HCT116 (cell line): ENCODE measurements at regions not wholly inside any gene's neighbourhood (a gene's known extent, or its start where the extent isn't known, plus 50 kb on each side); places are given as distances from the start of the nearest gene placed in this dataset.

Experiments used
- ATAC-seq: fragments of 200-7000 bp; cut with Tn5 transposase; 2 replicates; pipeline ENCODE4 v1.9.1; 2020; ENCODE audit warnings: mild to moderate bottlenecking, moderate library complexity
- BruUV-seq: library from RNA; stranded (reverse); fragments of 400-500 nt; replicated peaks from 2 replicates; lab custom pipeline; 2021; lab: Mats Ljungman, UMichigan
- CTCF ChIA-PET: fragments of 300-600 bp; sonication (Branson Sonifier 250); formaldehyde crosslinking; loops from one replicate; lab custom pipeline; 2021; ENCODE audit warnings: antibody characterized with exemption; lab: Charles Lee
- POLR2A ChIA-PET: fragments of 300-600, 350-600 bp; sonication (Branson Sonifier 250); formaldehyde crosslinking; loops from one replicate; lab custom pipeline; 2021; ENCODE audit warnings: antibody characterized with exemption; lab: Charles Lee
- RAD21 ChIA-PET, 2 experiments: fragments of 300-600 bp; sonication (Branson Sonifier 250); formaldehyde crosslinking; loops; one replicate each; lab custom pipeline; 2023; ENCODE audit warnings: low total read pairs in 2 of 2; ENCODE audit not compliant: uncharacterized antibody in 2 of 2, unreplicated experiment in 2 of 2, low non-redundant PET in 1 of 2; lab: Charles Lee
- DNase-seq: peaks from one replicate; pipeline ENCODE4 v3.0.0-alpha.2; 2010; ENCODE audit warnings: low read depth, low spot score
- H2AFZ ChIP-seq: fragments of 200-600 bp; shearing (Covaris generic), sonication (generic); 2 replicates; pipeline ENCODE4 v1.6.1; 2017; ENCODE audit warnings: low read depth, mixed run types, mixed read lengths, antibody characterized with exemption, low read length; ENCODE audit not compliant: poor library complexity, severe bottlenecking
- H3K27ac ChIP-seq: 2 replicates; pipeline ENCODE4 v1.5.1; 2012; ENCODE audit warnings: low read depth, low read length
- H3K27me3 ChIP-seq: fragments of 200-600 bp; sonication (generic); 2 replicates; pipeline ENCODE4 v1.6.1; 2016; ENCODE audit warnings: mixed run types, low read length, mixed read lengths; ENCODE audit not compliant: insufficient read depth
- H3K36me3 ChIP-seq, 2 experiments: fragments of 200-500 bp in 1 of 2; fragments of 200-600 bp in 1 of 2; sonication (Bioruptor generic) in 1 of 2; sonication (generic) in 1 of 2; 2 replicates each; pipeline versions ENCODE4 v1.5.1 to v1.6.1; 2014 to 2016; ENCODE audit warnings: low read length in 2 of 2, inconsistent platforms in 1 of 2, mixed read lengths in 1 of 2, mixed run types in 1 of 2; ENCODE audit not compliant: insufficient read depth in 2 of 2, control insufficient read depth in 1 of 2
- H3K4me1 ChIP-seq, 2 experiments: fragments of 200-600 bp in 1 of 2; sonication (generic) in 1 of 2; 2 replicates each; pipeline versions ENCODE4 v1.5.1 to v1.6.1; 2012 to 2017; ENCODE audit warnings: low read length in 2 of 2, inconsistent platforms in 1 of 2, mild to moderate bottlenecking in 1 of 2, mixed read lengths in 1 of 2, mixed run types in 1 of 2, moderate library complexity in 1 of 2; ENCODE audit not compliant: insufficient read depth in 2 of 2, control insufficient read depth in 1 of 2
- H3K4me2 ChIP-seq: fragments of 200-600 bp; sonication (generic); 2 replicates; pipeline ENCODE4 v1.6.1; 2017; ENCODE audit warnings: mixed run types, low read length, mixed read lengths
- H3K4me3 ChIP-seq, 2 experiments: fragments of 200-600 bp in 1 of 2; sonication (generic) in 1 of 2; replicated peaks in 1 of 2; 2 replicates each; pipeline ENCODE4 v1.5.1; 2011 to 2016; ENCODE audit warnings: low read length in 2 of 2, control low read depth in 1 of 2, low read depth in 1 of 2, mild to moderate bottlenecking in 1 of 2, mixed read lengths in 1 of 2, mixed run types in 1 of 2
- H3K79me2 ChIP-seq: fragments of 200-600 bp; sonication (generic); 2 replicates; pipeline ENCODE4 v1.6.1; 2017; ENCODE audit warnings: mild to moderate bottlenecking, mixed run types, low read length, moderate library complexity, mixed read lengths; ENCODE audit not compliant: insufficient read depth
- H3K9ac ChIP-seq: fragments of 200-600 bp; sonication (generic); 2 replicates; pipeline ENCODE4 v1.6.1; 2016; ENCODE audit warnings: low read length, mixed read lengths
- H3K9me2 ChIP-seq: fragments of 200-600 bp; sonication (generic), shearing (Covaris generic); 2 replicates; pipeline ENCODE4 v1.6.1; 2017; ENCODE audit warnings: mixed run types, mild to moderate bottlenecking, moderate library complexity; ENCODE audit not compliant: insufficient read depth
- H3K9me3 ChIP-seq, 2 experiments: fragments of 200-500 bp in 1 of 2; fragments of 200-600 bp in 1 of 2; sonication (Bioruptor generic) in 1 of 2; sonication (generic) in 1 of 2; 2 replicates each; pipeline ENCODE4 v1.6.1; 2014 to 2017; ENCODE audit warnings: low read length in 2 of 2, mixed read lengths in 2 of 2, inconsistent platforms in 1 of 2, low read depth in 1 of 2, mild to moderate bottlenecking in 1 of 2, mixed run types in 1 of 2, moderate library complexity in 1 of 2; ENCODE audit not compliant: control insufficient read depth in 1 of 2, insufficient read depth in 1 of 2
- H4K20me1 ChIP-seq: fragments of 200-600 bp; sonication (generic), shearing (Covaris generic); 2 replicates; pipeline ENCODE4 v1.6.1; 2017; ENCODE audit warnings: mixed run types, mild to moderate bottlenecking, moderate library complexity; ENCODE audit not compliant: insufficient read depth
- ELF1 ChIP-seq: IDR thresholded peaks from 2 replicates; pipeline ENCODE4 v1.6.1; 2012; ENCODE audit warnings: low read depth, borderline replicate concordance
- EZH2phosphoT487 ChIP-seq: fragments of 200-600 bp; IDR thresholded peaks from 2 replicates; pipeline ENCODE4 v1.6.1; 2018; ENCODE audit warnings: antibody characterized with exemption, borderline replicate concordance
- FOSL1 ChIP-seq: IDR thresholded peaks from 2 replicates; pipeline ENCODE4 v1.6.1; 2012; ENCODE audit warnings: low read depth
- POLR2A ChIP-seq: IDR thresholded peaks from 2 replicates; pipeline ENCODE4 v1.7.0; 2011; ENCODE audit warnings: borderline replicate concordance; ENCODE audit not compliant: insufficient read depth, insufficient read length; ENCODE audit errors: extremely low read depth
- ZBTB33 ChIP-seq: IDR thresholded peaks from 2 replicates; pipeline ENCODE4 v1.6.1; 2011; ENCODE audit warnings: mild to moderate bottlenecking, low read length, moderate library complexity; ENCODE audit not compliant: insufficient replicate concordance; ENCODE audit errors: extremely low read depth
- intact Hi-C: fragments of 100-400 bp; cut with micrococcal nuclease; formaldehyde crosslinking; loops from 2 replicates; pipeline ENCODE4 v1.10.0; 2022
- TF ChIP-seq, protein P1 (sequence below): IDR thresholded peaks from 2 replicates; pipeline ENCODE4 v1.6.1; 2012
- TF ChIP-seq, protein P2 (sequence below), 3 experiments: fragments of 200-600 bp in 1 of 3; sonication (generic) in 1 of 3; IDR thresholded peaks in 2 of 3; conservative IDR thresholded peaks in 1 of 3; 2 replicates each; pipeline ENCODE4 v1.5.1; 2012 to 2017; ENCODE audit warnings: low read depth in 2 of 3, low read length in 2 of 3, antibody characterized with exemption in 1 of 3, borderline replicate concordance in 1 of 3, control low read depth in 1 of 3, mild to moderate bottlenecking in 1 of 3, mixed read lengths in 1 of 3, mixed run types in 1 of 3, moderate library complexity in 1 of 3; ENCODE audit not compliant: insufficient read depth in 1 of 3

DNA sequence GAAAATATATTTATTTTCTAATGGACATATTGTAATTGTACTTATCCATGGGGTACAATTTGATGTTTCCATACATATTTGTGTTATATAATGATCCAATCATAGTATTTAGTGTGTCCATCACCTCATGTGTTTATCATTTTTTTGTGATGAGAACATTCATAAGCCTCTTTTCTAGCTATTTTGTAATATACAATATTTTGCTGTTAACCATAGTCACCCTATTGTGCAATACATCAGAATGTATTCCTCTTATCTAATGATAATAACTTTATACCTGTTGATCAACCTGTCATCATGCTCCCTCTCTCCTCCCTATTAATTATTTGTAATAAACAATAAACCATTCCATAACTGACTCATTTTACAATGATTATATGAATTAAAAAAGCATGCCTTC, 93.2 kb downstream of the ISL1 start:
- Histone ChIP-seq H3K4me2 (no peak overlapping the region), H3K9ac (no peak overlapping the region), H3K4me3 (no peak overlapping the region), H3K9me2 (no peaks in the 10 kb centered on the region), H3K79me2 (no peaks in the 10 kb centered on the region), H3K9me3 (no peaks in the 10 kb centered on the region), H2AFZ (no peak overlapping the region), H3K27ac (no peak overlapping the region), H3K4me1 (no peaks in the 10 kb centered on the region), H3K36me3 (no peaks in the 10 kb centered on the region), H4K20me1 (no peaks in the 10 kb centered on the region), H3K27me3 (no peaks in the 10 kb centered on the region)
- DNase-seq (no peak), ATAC-seq (no peak)
- TF ChIP-seq, protein P1, sequence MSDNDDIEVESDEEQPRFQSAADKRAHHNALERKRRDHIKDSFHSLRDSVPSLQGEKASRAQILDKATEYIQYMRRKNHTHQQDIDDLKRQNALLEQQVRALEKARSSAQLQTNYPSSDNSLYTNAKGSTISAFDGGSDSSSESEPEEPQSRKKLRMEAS, result no peak
- no peak for TF ChIP-seq ZBTB33
- no peak for TF ChIP-seq POLR2A
- no peak for TF ChIP-seq FOSL1
- TF ChIP-seq, protein P2, sequence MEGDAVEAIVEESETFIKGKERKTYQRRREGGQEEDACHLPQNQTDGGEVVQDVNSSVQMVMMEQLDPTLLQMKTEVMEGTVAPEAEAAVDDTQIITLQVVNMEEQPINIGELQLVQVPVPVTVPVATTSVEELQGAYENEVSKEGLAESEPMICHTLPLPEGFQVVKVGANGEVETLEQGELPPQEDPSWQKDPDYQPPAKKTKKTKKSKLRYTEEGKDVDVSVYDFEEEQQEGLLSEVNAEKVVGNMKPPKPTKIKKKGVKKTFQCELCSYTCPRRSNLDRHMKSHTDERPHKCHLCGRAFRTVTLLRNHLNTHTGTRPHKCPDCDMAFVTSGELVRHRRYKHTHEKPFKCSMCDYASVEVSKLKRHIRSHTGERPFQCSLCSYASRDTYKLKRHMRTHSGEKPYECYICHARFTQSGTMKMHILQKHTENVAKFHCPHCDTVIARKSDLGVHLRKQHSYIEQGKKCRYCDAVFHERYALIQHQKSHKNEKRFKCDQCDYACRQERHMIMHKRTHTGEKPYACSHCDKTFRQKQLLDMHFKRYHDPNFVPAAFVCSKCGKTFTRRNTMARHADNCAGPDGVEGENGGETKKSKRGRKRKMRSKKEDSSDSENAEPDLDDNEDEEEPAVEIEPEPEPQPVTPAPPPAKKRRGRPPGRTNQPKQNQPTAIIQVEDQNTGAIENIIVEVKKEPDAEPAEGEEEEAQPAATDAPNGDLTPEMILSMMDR (IDR thresholded peaks at IDR 0.05 in 2 of 3, conservative IDR thresholded peaks at IDR 0.05 in 1 of 3; ENCODE audit: borderline replicate concordance in 1 of 3, insufficient read depth in 1 of 3, low read depth in 2 of 3, low read length in 2 of 3), result no peak
- no peak for TF ChIP-seq EZH2phosphoT487
- TF ChIP-seq ELF1, result no peak
- BruUV-seq, result no TSS peak
- ChIA-PET CTCF (no interaction called here), RAD21 (no interaction called here), POLR2A (no interaction called here)
- intact Hi-C loops, result no loop called here
